GM12891 (cell line): ENCODE measurements at regions not wholly inside any gene's neighbourhood (a gene's known extent, or its start where the extent isn't known, plus 50 kb on each side); places are given as distances from the start of the nearest gene placed in this dataset.

Experiments
- POLR2A ChIP-seq: IDR thresholded peaks from 2 replicates; pipeline ENCODE4 v1.6.1; 2011; ENCODE audit warnings: low read depth, low read length, control low read depth
- POLR2AphosphoS5 ChIP-seq: IDR thresholded peaks from 2 replicates; pipeline ENCODE4 v1.6.1; 2011; ENCODE audit warnings: low read depth, low read length, control low read depth
- POU2F2 ChIP-seq: IDR thresholded peaks from 2 replicates; pipeline ENCODE4 v1.6.1; 2011; ENCODE audit warnings: low read depth, mild to moderate bottlenecking, control low read depth, low read length, moderate library complexity
- SPI1 ChIP-seq: IDR thresholded peaks from 2 replicates; pipeline ENCODE4 v1.6.1; 2011; ENCODE audit warnings: low read depth, low read length, control low read depth
- TAF1 ChIP-seq: IDR thresholded peaks from 2 replicates; pipeline ENCODE4 v1.6.1; 2011; ENCODE audit warnings: low read depth, low read length, control low read depth

GRCh38 chr5:86536396-86536795 is 81.3 kb upstream of the COX7C start:
- TF ChIP-seq POLR2A (no peak), SPI1 (no peak), POLR2AphosphoS5 (no peak), TAF1 (no peak), POU2F2 (no peak)
